Effector CD8-positive, alpha-beta T cell (primary cell): ENCODE measurements at regions not wholly inside any gene's neighbourhood (a gene's known extent, or its start where the extent isn't known, plus 50 kb on each side); places are given as distances from the start of the nearest gene placed in this dataset.

Source experiments
- DNase-seq: peaks from one replicate; lab custom pipeline; 2025; lab: John Stamatoyannopoulos, UW

GRCh38 chr2:60159519-60159918, 393.9 kb downstream of the BCL11A start:
- DNase-seq = no peak

- no peak for DNase-seq
Observed at GRCh38 chr2:60158262-60158661, 395.2 kb downstream of the BCL11A start.

- no peak for DNase-seq
Observed at GRCh38 chr2:60157283-60157682, 396.2 kb downstream of the BCL11A start.

- DNase-seq = no peak
Observed at GRCh38 chr2:60154142-60154541, 399.3 kb downstream of the BCL11A start.

- DNase-seq = no peak
Observed at GRCh38 chr2:60152226-60152833, 401.1 kb downstream of the BCL11A start.

- no peak for DNase-seq
Observed at GRCh38 chr2:60149176-60149575, 404.3 kb downstream of the BCL11A start.

GRCh38 chr2:60148716-60149115, 404.7 kb downstream of the BCL11A start:
- no peak for DNase-seq

- DNase-seq = no peak
Observed at GRCh38 chr2:60140185-60140584, 413.3 kb downstream of the BCL11A start.

GRCh38 chr2:60136913-60137312, 416.5 kb downstream of the BCL11A start:
- DNase-seq = no peak

GRCh38 chr2:60127191-60127590, 426.3 kb downstream of the BCL11A start:
- DNase-seq = no peak

GRCh38 chr2:60125611-60126426, 427.6 kb downstream of the BCL11A start:
- no peak for DNase-seq

GRCh38 chr2:60119778-60120177, 433.7 kb downstream of the BCL11A start:
- no peak for DNase-seq

GRCh38 chr2:60118917-60119316, 434.5 kb downstream of the BCL11A start:
- DNase-seq = no peak

- DNase-seq = no peak
Observed at GRCh38 chr2:60118061-60118460, 435.4 kb downstream of the BCL11A start.

GRCh38 chr2:60116161-60116875, 437.1 kb downstream of the BCL11A start:
- no peak for DNase-seq

GRCh38 chr2:60109744-60110143, 443.7 kb downstream of the BCL11A start:
- no peak for DNase-seq

- DNase-seq = no peak
Observed at GRCh38 chr2:60106836-60107529, 446.5 kb downstream of the BCL11A start.

- no peak for DNase-seq
Observed at GRCh38 chr2:60105906-60106305, 447.5 kb downstream of the BCL11A start.

GRCh38 chr2:60104514-60105505, 448.6 kb downstream of the BCL11A start:
- no peak for DNase-seq

- no peak for DNase-seq
Observed at GRCh38 chr2:60100034-60100433, 453.4 kb downstream of the BCL11A start.

- no peak for DNase-seq
Observed at GRCh38 chr2:60098996-60099395, 454.5 kb downstream of the BCL11A start.
